Thoracic aorta (tissue), 2 donors: ENCODE measurements at regions not wholly inside any gene's neighbourhood (a gene's known extent, or its start where the extent isn't known, plus 50 kb on each side); places are given as distances from the start of the nearest gene placed in this dataset.

Experiments
- ATAC-seq: fragments of 150-250 bp; one replicate; pipeline ENCODE4 v1.8.0; 2017; ENCODE audit warnings: low read depth; ENCODE audit not compliant: insufficient number of reproducible peaks, low FRiP score
- DNase-seq: peaks from one replicate; pipeline ENCODE4 v3.0.0-alpha.2; 2020; ENCODE audit warnings: low spot score
- H3K27ac ChIP-seq, 2 donors: fragments of 200-600 bp; sonication (generic); 1 replicate in 1 of 2; 2 replicates in 1 of 2; pipeline ENCODE4 v1.5.1; 2016; ENCODE audit warnings: mild to moderate bottlenecking in 2 of 2, moderate library complexity in 2 of 2
- H3K27me3 ChIP-seq: fragments of 200-600 bp; sonication (generic); replicated peaks from 2 replicates; pipeline ENCODE4 v1.6.0; 2016; ENCODE audit warnings: mild to moderate bottlenecking; ENCODE audit not compliant: insufficient read depth
- H3K36me3 ChIP-seq: fragments of 200-600 bp; sonication (generic); one replicate; pipeline ENCODE4 v1.5.1; 2016
- H3K4me1 ChIP-seq, 2 donors: fragments of 200-600 bp; sonication (generic); 1 replicate in 1 of 2; 2 replicates in 1 of 2; pipeline versions ENCODE4 v1.5.1 to v1.6.0; 2016; ENCODE audit warnings: low read depth in 2 of 2, mild to moderate bottlenecking in 1 of 2; ENCODE audit not compliant: control insufficient read depth in 1 of 2
- H3K4me3 ChIP-seq: fragments of 200-600 bp; sonication (generic); 2 replicates; pipeline ENCODE4 v1.5.1; 2016; ENCODE audit warnings: mild to moderate bottlenecking
- H3K9me3 ChIP-seq: fragments of 200-600 bp; sonication (generic); 2 replicates; pipeline ENCODE4 v1.5.1; 2016
- TF ChIP-seq, protein P1 (sequence below): fragments of 200-600 bp; sonication (generic); IDR thresholded peaks from one replicate; pipeline ENCODE4 v1.5.1; 2019; ENCODE audit warnings: antibody characterized with exemption

DNA sequence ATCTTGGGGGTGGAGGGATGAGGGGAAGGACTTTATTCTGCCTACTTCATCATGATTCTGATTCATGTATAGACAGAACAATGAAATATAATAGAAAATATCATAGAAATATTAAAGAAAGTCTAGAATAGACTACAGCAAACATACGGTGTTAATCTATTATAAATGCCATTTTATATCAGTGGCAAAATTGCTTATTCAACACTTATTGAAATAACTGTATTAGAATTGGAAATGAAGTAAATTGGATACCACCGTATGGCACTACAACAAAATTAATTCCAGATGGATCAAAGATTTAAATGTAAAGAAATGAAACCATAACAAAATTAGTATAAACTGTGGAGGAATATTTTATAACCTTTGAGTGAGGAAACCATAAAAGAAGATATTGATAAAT lies 213.3 kb upstream of the CTAGE1 start:
- no peaks in the 10 kb centered on the region for H3K36me3 ChIP-seq
- H3K27me3 ChIP-seq = no peaks in the 10 kb centered on the region
- TF ChIP-seq, protein P1, sequence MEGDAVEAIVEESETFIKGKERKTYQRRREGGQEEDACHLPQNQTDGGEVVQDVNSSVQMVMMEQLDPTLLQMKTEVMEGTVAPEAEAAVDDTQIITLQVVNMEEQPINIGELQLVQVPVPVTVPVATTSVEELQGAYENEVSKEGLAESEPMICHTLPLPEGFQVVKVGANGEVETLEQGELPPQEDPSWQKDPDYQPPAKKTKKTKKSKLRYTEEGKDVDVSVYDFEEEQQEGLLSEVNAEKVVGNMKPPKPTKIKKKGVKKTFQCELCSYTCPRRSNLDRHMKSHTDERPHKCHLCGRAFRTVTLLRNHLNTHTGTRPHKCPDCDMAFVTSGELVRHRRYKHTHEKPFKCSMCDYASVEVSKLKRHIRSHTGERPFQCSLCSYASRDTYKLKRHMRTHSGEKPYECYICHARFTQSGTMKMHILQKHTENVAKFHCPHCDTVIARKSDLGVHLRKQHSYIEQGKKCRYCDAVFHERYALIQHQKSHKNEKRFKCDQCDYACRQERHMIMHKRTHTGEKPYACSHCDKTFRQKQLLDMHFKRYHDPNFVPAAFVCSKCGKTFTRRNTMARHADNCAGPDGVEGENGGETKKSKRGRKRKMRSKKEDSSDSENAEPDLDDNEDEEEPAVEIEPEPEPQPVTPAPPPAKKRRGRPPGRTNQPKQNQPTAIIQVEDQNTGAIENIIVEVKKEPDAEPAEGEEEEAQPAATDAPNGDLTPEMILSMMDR = no peak
- H3K27ac ChIP-seq = no peak overlapping the region
- DNase-seq = no peak
- H3K9me3 ChIP-seq = no peaks in the 10 kb centered on the region
- no peak for ATAC-seq
- H3K4me1 ChIP-seq = no peaks in the 10 kb centered on the region
- no peak overlapping the region for H3K4me3 ChIP-seq

DNA sequence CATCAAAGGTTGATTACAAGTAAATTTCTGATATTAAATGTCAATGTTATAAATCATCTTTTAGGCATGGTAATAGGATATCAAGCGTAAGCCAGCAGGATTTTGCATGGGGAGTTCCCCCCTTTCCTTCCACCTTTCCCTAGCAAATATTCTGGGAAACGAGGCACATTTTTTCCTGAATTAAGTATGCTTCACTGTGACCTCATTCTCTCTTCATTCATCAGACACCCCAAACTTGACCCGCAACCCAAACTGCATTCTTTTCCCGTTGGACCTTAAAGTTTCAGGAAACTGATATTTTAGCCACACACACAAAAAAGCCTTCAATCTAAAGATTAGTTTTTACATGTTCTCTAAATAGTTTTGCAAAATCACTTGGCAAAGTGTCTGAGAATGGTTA lies 214.5 kb upstream of the CTAGE1 start:
- DNase-seq = no peak

DNA sequence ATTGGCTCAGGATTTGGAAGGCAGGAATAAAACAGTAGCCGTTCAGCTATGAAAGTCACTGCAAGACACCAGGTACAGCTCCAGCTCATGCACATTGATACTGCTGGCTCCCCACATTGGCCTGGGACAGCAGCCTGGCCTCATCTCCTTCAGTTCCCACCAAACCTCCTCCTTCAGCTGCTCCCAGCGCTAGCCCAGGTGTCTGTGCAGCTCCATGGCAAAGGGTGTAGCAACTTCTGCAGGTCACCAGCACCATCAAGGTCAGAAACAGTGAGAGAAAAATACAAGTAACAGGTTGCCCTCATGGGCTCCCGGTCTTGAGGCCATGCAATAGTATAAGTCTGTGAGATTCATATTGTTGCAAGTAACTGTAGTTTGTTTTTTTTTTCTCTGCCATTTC lies 216.7 kb upstream of the CTAGE1 start:
- TF ChIP-seq, protein P1 = no peak
- Histone ChIP-seq H3K27me3 (no peaks in the 10 kb centered on the region), H3K4me1 (no peaks in the 10 kb centered on the region), H3K9me3 (no peaks in the 10 kb centered on the region), H3K36me3 (no peaks in the 10 kb centered on the region), H3K27ac (no peak overlapping the region), H3K4me3 (no peak overlapping the region)
- ATAC-seq (no peak), DNase-seq (no peak)

More for the DNA sequence above, 214.5 kb upstream of the CTAGE1 start:
- Histone ChIP-seq H3K27ac (no peak overlapping the region), H3K4me1 (no peaks in the 10 kb centered on the region), H3K27me3 (no peaks in the 10 kb centered on the region), H3K4me3 (no peak overlapping the region), H3K36me3 (no peaks in the 10 kb centered on the region), H3K9me3 (no peaks in the 10 kb centered on the region)
- TF ChIP-seq, protein P1 = no peak
- no peak for ATAC-seq

DNA sequence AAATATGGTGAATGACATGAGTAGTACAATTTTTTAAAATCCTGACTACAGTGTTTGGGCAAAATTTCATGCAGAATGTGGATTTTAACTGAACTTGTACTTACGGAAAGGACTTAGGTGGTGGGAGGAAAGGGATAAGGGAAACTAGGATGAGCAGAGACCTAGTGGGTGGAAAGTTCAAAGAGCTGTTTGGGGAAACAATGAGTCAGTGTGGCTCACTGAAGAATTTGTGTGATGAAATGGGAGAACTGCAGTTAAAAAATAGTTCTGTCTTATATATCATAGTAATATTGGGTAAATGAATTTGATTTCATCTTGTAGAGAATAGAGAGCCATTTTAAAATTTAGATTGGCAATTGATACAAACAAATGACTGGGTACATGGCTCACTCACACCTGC lies 220.1 kb upstream of the CTAGE1 start:
- peaks cover 6 to 19% of the 10 kb centered on the region in 2 donors for H3K4me1 ChIP-seq
- no peak for DNase-seq
- no peaks in the 10 kb centered on the region for H3K27me3 ChIP-seq
- H3K36me3 ChIP-seq = no peaks in the 10 kb centered on the region
- no peak for ATAC-seq
- TF ChIP-seq, protein P1 = no peak
- no peaks in the 10 kb centered on the region for H3K9me3 ChIP-seq
- no peak overlapping the region for H3K27ac ChIP-seq
- H3K4me3 ChIP-seq = no peak overlapping the region

DNA sequence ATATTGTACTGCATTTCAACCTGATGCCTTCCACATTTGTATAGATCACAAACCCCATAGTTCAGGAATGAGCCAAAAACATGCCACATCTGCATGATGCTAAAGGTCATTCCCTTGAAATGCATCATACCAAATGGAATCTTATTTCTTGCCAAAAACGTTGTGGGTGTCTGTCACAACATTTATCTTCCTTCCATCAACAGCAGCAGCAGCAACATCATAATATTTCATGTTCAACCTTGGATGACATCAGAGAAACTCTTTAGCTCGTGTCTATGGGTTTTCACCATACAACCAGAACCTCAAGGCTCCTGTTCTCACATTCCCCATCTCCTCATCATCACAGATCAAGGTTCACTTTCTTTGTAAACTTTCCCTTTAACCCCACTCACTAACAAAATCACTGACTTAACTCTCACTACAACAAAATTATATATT lies 221.3 kb upstream of the CTAGE1 start:
- ATAC-seq = no peak
- Histone ChIP-seq H3K36me3 (no peaks in the 10 kb centered on the region), H3K9me3 (no peaks in the 10 kb centered on the region), H3K27me3 (no peaks in the 10 kb centered on the region), H3K4me3 (no peak overlapping the region), H3K27ac (no peak overlapping the region), H3K4me1 (peaks cover 6 to 19% of the 10 kb centered on the region in 2 donors)
- TF ChIP-seq, protein P1 = no peak
- no peak for DNase-seq
